ENCODE measurements at regions not wholly inside any gene's neighbourhood (a gene's known extent, or its start where the extent isn't known, plus 50 kb on each side); places are given as distances from the start of the nearest gene placed in this dataset.
A peak's percentile ranks its signal among the peaks of the same experiment; 100 is the strongest.

- DNase-seq (ENCODE audit: low read depth): no peak
These were observed 97.1 kb downstream of the LIPG start for GRCh38 chr18:49658823-49659404.

GRCh38 chr18:49656073-49656692 is 94.3 kb downstream of the LIPG start:
- DNase-seq (ENCODE audit: low read depth): peak; percentile 20

- no peak for DNase-seq (ENCODE audit: low read depth)
These were observed 93.6 kb downstream of the LIPG start for GRCh38 chr18:49655266-49656072.

DNA sequence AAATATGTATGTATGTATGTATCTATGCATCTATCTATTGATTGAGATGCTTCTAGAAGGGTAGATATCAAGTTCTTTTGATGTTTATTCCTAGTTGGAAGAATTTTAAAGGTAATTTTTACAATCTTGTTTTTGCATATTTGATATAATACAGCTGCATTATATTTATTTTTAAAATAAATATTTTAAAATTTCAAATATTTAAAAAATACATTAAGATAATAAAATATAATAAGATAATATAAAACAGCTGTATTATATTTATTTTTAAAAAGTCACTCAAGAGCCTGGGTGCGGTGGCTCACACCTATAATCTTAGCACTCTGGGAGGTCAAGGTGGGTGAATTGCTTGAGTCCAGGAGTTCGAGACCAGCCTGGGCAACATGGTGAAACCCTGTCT is 92.5 kb downstream of the LIPG start:
- DNase-seq (ENCODE audit: low read depth): no peak

DNA sequence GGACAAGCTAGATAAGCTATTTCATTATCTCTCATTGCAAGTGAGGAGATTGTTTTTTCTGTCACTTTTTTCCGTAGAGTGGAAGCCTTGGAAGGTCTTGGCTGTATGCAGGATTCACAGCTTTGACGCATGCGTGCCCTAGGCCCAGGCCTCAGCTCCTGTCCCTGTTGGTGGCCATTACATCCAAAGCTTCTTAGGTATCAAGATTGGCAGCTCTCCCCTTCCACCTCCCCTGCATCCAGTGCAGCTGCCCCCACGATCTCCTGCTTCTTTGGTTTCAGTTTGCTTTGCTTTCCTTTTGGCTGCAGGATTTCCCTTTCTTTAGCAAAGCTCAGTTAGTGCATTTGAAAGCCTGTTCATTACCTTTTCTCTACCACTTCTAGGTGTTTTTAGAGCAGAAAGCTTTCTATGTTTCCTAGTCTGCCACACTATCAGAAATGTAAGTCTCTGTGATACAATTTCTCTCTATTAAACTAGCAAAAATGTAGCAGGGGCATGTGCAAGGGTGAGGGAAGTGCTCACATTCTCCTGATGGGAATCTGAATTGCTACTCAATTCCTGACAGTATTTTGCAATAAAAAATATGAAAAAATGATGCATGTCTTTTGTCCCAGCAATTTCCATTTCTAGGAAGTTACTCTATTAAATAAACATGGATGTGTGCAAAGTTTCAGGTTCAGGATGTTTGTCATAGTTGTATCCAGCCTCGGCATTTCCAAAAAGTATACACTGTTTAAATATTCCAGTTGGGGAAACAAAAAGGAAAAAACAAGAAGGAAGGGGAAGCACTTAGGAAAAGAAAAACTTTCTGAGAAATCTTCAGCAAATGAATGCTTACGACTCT is 91.2 kb downstream of the LIPG start:
- DNase-seq (ENCODE audit: low read depth): no peak

GRCh38 chr18:49651033-49651432 is 89.2 kb downstream of the LIPG start:
- DNase-seq (ENCODE audit: low read depth): no peak

- DNase-seq (ENCODE audit: low read depth): no peak
These were observed 88.6 kb downstream of the LIPG start for GRCh38 chr18:49650426-49650891.

GRCh38 chr18:49648811-49649210 is 87.0 kb downstream of the LIPG start:
- no peak for DNase-seq (ENCODE audit: low read depth)
